ENCODE measurements at regions not wholly inside any gene's neighbourhood (a gene's known extent, or its start where the extent isn't known, plus 50 kb on each side); places are given as distances from the start of the nearest gene placed in this dataset.
"Not testable (repeated sequence)": the region's sequence is repeated elsewhere in the genome, so short reads cannot be mapped to it uniquely, and the experiment has no call there.

DNA sequence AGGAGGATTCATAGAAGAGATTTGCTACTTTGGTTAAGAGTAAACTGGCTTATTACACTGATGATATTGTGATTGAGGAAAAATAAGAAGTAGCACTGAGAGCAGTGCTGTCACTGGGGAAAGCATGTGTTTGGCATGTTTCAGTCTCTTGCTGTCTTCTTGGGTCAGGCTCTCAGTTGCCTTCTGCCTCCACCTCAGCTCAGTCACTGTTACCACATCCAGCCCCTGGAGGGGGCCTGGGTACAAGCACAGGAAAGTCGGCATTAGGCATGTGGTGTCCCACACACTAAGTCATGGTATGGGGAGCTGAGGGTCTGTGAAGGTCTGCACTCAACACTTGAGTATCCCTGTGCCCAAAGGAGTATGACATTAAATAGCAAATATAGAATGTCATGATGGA lies 958.3 kb upstream of the CDH9 start:
- no peak for DNase-seq

DNA sequence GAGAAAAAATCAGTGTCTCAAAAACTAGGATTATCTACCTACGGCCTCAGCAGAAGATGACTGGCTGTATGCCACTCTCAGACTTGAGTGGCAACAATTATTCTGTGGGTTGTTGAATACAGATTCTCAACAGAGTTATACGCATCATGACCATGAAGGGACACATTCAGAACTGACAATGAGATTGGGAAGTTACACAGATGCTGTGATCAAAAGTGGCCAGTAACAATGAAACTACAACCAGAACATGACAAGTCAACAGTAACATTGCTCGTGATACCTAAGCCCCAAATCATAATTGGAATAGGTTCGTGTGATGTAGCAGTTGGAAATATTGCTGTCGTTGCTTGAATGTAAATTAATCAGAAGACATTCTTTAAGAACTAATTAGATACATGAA lies 957.5 kb upstream of the CDH9 start:
- no peak for DNase-seq

- no peak for DNase-seq
Observed at GRCh38 chr5:27978322-27978721, 939.9 kb upstream of the CDH9 start.

- no peak for DNase-seq
Observed at GRCh38 chr5:27969157-27969556, 930.8 kb upstream of the CDH9 start.

DNA sequence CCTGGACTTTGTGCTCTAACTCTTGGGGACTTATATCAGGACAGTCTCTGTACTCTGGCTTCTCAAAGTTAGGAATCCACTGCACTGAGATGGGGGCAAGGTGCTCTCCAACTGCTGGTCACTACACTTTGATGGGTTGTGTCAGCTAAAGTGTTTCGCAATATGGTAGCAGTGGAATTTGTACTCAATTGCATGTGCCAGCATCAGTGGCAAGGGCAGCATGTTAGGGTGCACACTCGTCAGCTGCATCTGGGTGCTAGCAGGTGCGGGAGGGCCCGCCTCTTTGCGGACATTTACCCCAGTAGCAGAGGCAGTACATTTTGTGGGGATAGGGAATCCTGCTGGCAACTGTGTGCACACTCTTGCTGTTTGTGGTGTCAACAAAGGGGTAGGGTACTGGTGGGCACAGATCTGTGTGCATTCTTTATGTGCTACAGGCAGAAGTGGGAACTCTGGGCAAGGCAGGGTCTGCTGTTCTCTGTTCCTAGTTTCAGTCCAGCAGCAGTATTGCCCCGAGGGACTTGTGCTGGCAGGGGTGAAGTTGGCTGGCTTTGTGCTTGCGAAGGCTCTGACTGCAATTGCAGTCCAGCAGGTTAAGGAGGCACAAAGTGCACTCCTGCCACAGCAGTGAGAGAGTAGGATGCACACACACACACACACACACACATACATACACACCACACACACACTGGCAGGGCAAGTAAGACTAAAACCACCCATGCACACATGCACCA lies 924.8 kb upstream of the CDH9 start:
- DNase-seq = no peak

GRCh38 chr5:27962198-27962597 lies 923.8 kb upstream of the CDH9 start:
- no peak for DNase-seq

- peak; percentile 36 for DNase-seq
Observed at GRCh38 chr5:27947088-27947487, 908.7 kb upstream of the CDH9 start.

GRCh38 chr5:27944471-27944870 lies 906.1 kb upstream of the CDH9 start:
- DNase-seq = no peak

DNA sequence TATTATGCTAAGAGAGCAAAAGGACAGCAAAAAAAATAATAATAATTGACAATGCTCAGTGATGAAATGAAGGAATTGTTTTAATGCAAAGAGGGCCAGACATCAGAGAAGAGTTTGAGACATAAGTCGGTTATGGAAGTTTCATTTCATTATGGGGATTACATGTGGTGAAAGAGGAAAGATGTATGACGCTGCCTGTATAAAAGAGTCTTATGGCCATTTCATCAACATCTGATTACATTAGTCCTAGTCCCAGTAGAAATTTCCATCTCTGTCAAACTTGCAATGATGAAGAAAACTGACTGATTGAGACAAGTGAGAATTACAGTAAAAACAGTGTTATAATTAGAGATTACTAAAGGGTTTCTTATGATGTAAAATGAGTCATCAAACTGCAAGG lies 900.6 kb upstream of the CDH9 start:
- DNase-seq = no peak

DNA sequence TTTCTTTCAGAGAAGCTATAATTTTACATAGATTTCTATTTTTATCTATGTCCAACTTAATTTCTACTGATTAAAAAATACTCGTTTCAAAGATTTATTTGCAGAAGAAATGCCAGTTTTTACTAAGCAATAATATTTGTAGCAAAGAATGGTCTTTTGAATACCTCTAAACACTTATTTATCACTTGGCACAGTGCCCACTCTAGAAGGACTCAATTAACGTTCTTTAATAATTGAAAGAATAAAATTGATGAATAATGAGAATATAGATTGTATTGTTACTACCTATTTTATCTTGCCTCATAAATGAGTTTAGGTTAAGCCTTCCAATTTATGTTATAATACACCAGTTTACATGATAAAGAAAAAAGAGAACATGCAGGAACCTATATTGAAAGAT lies 889.7 kb upstream of the CDH9 start:
- DNase-seq = no peak

GRCh38 chr5:27911216-27911615 lies 872.8 kb upstream of the CDH9 start:
- DNase-seq = no peak

- DNase-seq = no peak
Observed at GRCh38 chr5:27908341-27908740, 870.0 kb upstream of the CDH9 start.

DNA sequence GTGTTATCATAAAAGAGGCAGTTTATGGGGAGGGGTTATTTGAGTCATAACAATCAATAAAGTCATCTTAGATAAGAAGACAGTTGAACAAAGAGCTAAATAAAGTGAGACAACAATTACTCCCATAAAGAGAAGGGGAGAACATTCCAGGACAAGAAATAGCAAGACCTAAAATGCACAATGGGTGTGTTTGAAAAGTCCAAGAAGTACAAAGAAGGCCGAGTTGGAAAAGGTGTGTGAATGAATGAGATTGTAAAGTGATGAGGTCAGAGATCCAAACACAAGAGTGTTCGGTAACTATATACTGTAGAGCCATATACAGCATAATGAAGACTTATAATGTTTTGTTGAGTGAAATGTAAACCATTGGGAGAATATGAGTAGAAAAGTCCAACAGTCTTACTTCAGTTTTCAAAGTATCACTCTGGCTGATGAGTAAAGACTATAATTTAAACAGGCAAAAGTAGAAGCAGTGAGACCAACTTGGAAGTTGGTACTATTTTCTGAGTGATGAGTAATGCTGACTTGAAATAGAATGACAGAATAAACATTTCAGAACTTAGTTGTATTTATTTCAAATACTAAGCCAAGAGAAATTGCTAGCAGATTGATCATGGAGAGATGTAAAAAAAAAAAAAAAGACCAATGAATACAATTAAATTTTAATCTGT lies 868.7 kb upstream of the CDH9 start:
- DNase-seq = no peak

DNA sequence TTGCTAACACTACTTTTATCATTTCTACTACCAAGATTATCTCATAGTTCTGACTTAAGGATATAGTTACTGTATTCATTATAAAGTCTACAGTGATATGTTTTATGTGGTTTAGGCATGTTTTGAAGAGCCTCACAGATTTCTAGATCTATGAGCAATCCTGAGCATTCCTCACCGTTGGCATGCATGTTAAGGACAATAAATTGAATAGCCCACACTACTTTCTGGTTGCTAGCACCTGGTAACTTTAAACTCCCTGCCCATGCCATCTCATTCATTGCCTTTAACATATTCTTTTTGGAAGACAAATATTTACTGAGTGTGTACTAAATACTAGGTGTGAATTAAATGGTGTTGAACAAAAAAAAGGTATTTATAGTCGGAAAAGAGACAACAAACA lies 868.1 kb upstream of the CDH9 start:
- DNase-seq = no peak

GRCh38 chr5:27900761-27901160 lies 862.4 kb upstream of the CDH9 start:
- DNase-seq = no peak

DNA sequence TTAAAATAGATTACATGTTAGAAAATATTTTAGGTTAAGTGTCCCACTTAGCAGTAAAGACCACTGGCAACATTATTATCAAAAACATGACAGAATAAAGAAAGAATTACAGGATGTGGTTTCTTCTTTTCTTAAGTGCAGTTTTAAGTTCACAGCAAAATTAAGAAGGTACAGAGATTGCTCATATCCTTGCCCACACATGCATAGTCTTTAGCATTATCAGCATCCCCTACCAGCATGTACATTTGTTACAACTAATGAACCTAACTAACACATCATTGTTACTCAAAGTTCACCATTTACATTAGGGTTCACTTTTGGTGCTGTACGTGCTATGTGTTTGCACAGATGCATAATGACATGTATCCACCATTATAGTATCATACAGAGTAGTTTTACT lies 837.7 kb upstream of the CDH9 start:
- DNase-seq = no peak

GRCh38 chr5:27875148-27875547 lies 836.8 kb upstream of the CDH9 start:
- DNase-seq = no peak

DNA sequence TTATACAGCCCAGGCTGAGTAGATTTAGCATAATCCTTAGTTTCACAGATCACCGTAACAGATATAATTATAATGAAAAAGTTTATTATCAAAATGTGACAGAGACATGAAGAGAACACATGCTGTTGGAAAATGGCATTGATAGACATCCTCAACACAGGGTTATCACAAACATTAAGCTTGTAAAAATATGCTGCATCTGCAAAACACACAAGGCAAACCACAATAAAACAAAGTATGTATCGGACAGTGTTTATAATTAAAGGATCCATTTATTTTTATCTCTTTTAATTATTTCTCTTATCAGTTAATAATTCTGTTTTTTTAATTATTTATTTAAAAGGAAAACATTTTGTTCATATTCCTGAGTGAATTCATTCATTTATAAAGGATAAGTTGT lies 829.9 kb upstream of the CDH9 start:
- DNase-seq = no peak

GRCh38 chr5:27855491-27855890 lies 817.1 kb upstream of the CDH9 start:
- DNase-seq = no peak

GRCh38 chr5:27854243-27854852 lies 816.0 kb upstream of the CDH9 start:
- DNase-seq = no peak

- DNase-seq = no peak
Observed at GRCh38 chr5:27845248-27845647, 806.9 kb upstream of the CDH9 start.

DNA sequence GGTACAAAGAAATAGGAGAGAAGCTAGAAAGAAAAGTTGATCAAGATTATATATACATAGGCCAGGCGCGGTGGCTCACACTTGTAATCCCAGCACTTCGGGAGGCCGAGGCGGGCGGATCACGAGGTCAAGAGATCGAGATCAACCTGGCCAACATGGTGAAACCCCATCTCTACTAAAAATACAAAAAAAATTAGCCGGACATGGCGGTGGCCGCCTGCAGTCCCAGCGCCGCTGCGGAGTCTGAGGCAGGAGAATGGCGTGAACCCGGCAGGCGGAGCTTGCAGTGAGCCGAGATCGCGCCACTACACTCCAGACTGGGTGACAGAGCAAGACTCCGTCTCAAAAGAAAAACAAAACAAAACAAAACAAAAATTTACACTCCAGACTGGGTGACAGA lies 798.3 kb upstream of the CDH9 start:
- DNase-seq = not testable (repeated sequence)

GRCh38 chr5:27832886-27833285 lies 794.5 kb upstream of the CDH9 start:
- no peak for DNase-seq

GRCh38 chr5:27830546-27830945 lies 792.2 kb upstream of the CDH9 start:
- no peak for DNase-seq

- no peak for DNase-seq
Observed at GRCh38 chr5:27821681-27822080, 783.3 kb upstream of the CDH9 start.

Measured in NCI-H2171 treated with DMSO at 0.1 percent for 48 hours (cell line).